Loucy (cell line): ENCODE measurements at regions not wholly inside any gene's neighbourhood (a gene's known extent, or its start where the extent isn't known, plus 50 kb on each side); places are given as distances from the start of the nearest gene placed in this dataset.

Source experiments
- H2AFZ ChIP-seq: fragments of 200-600 bp; sonication (generic); 2 replicates; pipeline ENCODE4 v1.6.0; 2016; ENCODE audit warnings: antibody characterized with exemption, mild to moderate bottlenecking, low read length, moderate library complexity
- H3F3A ChIP-seq: fragments of 200-600 bp; 2 replicates; pipeline ENCODE4 v1.6.0; 2016; ENCODE audit warnings: antibody characterized with exemption, low read depth, mild to moderate bottlenecking
- H3K27me3 ChIP-seq: fragments of 200-600 bp; sonication (generic); 2 replicates; pipeline ENCODE4 v1.6.1; 2014; ENCODE audit warnings: low read length, mild to moderate bottlenecking; ENCODE audit not compliant: insufficient read depth, poor library complexity, severe bottlenecking
- H3K36me3 ChIP-seq: fragments of 200-600 bp; sonication (generic); 2 replicates; pipeline ENCODE4 v1.6.1; 2016; ENCODE audit warnings: low read length; ENCODE audit not compliant: insufficient read depth
- H3K4me1 ChIP-seq: fragments of 200-600 bp; sonication (generic); 2 replicates; pipeline ENCODE4 v1.5.1; 2014; ENCODE audit warnings: low read length, mild to moderate bottlenecking; ENCODE audit not compliant: insufficient read depth, poor library complexity, severe bottlenecking
- H3K4me2 ChIP-seq: fragments of 200-600 bp; sonication (generic); 2 replicates; pipeline ENCODE4 v1.6.0; 2014; ENCODE audit warnings: antibody characterized with exemption, low read length, low read depth, mild to moderate bottlenecking; ENCODE audit not compliant: poor library complexity, severe bottlenecking
- H3K4me3 ChIP-seq: fragments of 200-600 bp; sonication (generic); 2 replicates; pipeline ENCODE4 v1.5.1; 2014; ENCODE audit warnings: low read length, mild to moderate bottlenecking, mixed read lengths; ENCODE audit not compliant: poor library complexity, severe bottlenecking
- H3K79me2 ChIP-seq: fragments of 200-600 bp; sonication (generic); 2 replicates; pipeline ENCODE4 v1.6.1; 2014; ENCODE audit warnings: low read length; ENCODE audit not compliant: insufficient read depth
- H3K9ac ChIP-seq: fragments of 200-600 bp; sonication (generic); 2 replicates; pipeline ENCODE4 v1.6.0; 2014; ENCODE audit warnings: mild to moderate bottlenecking, low read depth, low read length, moderate library complexity; ENCODE audit not compliant: poor library complexity, severe bottlenecking
- H3K9me2 ChIP-seq: fragments of 200-600 bp; sonication (generic); replicated peaks from 2 replicates; pipeline ENCODE4 v1.6.1; 2016; ENCODE audit warnings: low read depth, low read length, mixed read lengths
- H3K9me3 ChIP-seq: fragments of 200-600 bp; sonication (generic); 2 replicates; pipeline ENCODE4 v1.6.1; 2014; ENCODE audit warnings: mild to moderate bottlenecking, antibody characterized with exemption, low read length, low read depth; ENCODE audit not compliant: insufficient read depth
- H4K20me1 ChIP-seq: fragments of 200-600 bp; sonication (generic); 2 replicates; pipeline ENCODE4 v1.6.0; 2014; ENCODE audit warnings: antibody characterized with exemption, low read length, mild to moderate bottlenecking; ENCODE audit not compliant: insufficient read depth, poor library complexity, severe bottlenecking
- CTCF ChIP-seq: fragments of 200-600 bp; sonication (generic); conservative IDR thresholded peaks from 2 replicates; pipeline ENCODE4 v1.5.1; 2014; ENCODE audit warnings: mild to moderate bottlenecking, antibody characterized with exemption, low read length
- EZH2phosphoT487 ChIP-seq: fragments of 200-600 bp; IDR thresholded peaks from 2 replicates; pipeline ENCODE4 v1.6.1; 2018; ENCODE audit warnings: antibody characterized with exemption, mild to moderate bottlenecking, moderate library complexity, borderline replicate concordance

DNA sequence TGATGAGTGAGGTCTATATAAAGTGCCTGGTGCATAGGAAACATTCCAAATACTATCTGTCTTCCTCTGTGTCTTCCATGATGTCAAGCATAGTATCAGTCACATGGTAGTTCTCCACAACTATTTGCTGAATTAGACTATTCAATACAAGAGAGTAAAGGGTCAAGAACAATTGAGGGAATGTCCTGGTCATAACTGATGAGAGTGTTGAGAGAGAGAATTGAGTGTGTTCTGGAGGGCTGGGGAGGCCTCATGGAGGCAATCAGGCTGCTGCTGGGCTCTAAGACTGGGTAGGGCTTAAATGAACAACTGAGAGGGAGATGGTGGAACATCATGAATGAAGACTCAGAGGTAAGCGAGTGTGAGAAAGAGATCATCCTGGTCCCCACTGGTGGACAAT lies 433.7 kb upstream of the ONECUT1 start:
- TF ChIP-seq CTCF: no peak
- no peak for TF ChIP-seq EZH2phosphoT487
- H4K20me1 ChIP-seq: no peaks in the 10 kb centered on the region
- no peaks in the 10 kb centered on the region for H3K36me3 ChIP-seq
- H3K4me1 ChIP-seq: no peaks in the 10 kb centered on the region
- no peak overlapping the region for H3K9ac ChIP-seq
- no peak overlapping the region for H3K4me2 ChIP-seq
- no peak overlapping the region for H2AFZ ChIP-seq
- H3K9me2 ChIP-seq: no peaks in the 10 kb centered on the region
- H3F3A ChIP-seq: no peaks in the 10 kb centered on the region
- H3K27me3 ChIP-seq: no peaks in the 10 kb centered on the region
- no peaks in the 10 kb centered on the region for H3K79me2 ChIP-seq
- H3K4me3 ChIP-seq: no peak overlapping the region
- H3K9me3 ChIP-seq: no peaks in the 10 kb centered on the region

DNA sequence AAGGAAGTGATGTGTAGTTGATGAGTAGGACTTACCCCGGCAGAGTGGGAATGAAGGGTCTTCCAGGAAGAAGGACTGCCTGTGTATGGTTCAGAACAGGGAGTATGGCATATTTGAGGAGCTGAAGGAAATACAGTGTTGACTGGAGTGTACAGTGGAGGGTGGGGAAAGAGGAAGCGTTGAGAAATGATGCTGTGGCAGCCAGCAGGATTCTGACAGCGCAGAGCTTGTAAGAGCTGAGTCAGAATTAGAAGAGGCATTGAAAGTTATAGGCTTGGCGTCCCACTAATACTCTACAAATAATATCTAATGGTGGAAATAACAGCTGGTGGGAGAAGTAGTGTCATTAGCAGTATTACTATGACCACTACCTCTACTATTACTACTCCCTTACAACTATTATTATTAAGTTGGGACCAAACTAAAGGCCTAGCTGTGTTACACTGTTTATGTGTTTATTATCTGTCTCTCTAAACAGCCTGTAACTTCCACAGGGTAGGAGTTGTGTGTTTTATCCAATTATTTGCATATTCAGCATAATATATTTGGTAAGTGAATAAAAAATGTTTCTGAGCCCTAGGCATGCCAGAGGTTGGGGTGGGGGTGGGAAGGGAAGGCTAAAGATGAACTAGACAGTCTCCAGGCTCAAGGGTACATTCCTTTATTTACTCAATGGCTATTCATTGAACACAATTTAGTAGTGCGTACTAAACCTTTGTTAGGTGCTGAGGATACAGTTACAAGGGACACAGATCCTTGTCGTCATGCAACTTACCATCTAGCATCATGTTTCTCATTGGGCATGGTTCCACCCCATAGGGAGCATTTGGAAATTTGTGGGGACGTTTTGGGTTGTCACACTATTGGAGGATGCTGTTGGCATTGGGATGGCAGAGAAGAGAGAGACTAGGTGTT lies 428.8 kb upstream of the ONECUT1 start:
- Histone ChIP-seq H3K4me2 (no peak overlapping the region), H3K4me1 (no peaks in the 10 kb centered on the region)
- no peak for TF ChIP-seq EZH2phosphoT487
- TF ChIP-seq CTCF: no peak

DNA sequence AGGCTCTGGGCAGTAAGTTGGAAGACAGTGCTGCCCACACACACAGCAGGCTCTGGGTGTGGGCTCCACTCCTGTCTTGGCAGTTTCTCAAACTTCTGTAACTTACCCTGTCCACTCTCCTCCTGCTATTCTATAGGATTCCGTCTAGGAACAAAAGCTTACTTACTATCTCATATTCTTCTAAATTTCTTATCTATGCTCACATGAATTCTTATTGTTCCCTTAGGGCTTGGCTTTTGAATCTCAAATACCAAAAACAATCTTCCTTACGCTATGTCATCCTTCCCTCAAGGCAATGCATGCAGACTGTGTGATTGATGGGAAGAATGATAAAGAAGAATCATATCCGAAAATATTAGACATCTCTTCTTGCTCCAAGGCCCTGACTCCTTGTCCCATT lies 425.9 kb upstream of the ONECUT1 start:
- Histone ChIP-seq H3F3A (no peaks in the 10 kb centered on the region), H3K27me3 (no peaks in the 10 kb centered on the region), H3K4me3 (no peak overlapping the region), H3K4me1 (no peaks in the 10 kb centered on the region), H3K9ac (no peak overlapping the region), H2AFZ (no peak overlapping the region), H3K79me2 (no peaks in the 10 kb centered on the region), H4K20me1 (no peaks in the 10 kb centered on the region), H3K9me2 (no peaks in the 10 kb centered on the region), H3K36me3 (no peaks in the 10 kb centered on the region), H3K4me2 (no peak overlapping the region), H3K9me3 (no peaks in the 10 kb centered on the region)
- no peak for TF ChIP-seq CTCF
- TF ChIP-seq EZH2phosphoT487: no peak

More for the DNA sequence above, 428.8 kb upstream of the ONECUT1 start:
- H2AFZ ChIP-seq: no peak overlapping the region
- H4K20me1 ChIP-seq: no peaks in the 10 kb centered on the region
- no peaks in the 10 kb centered on the region for H3K27me3 ChIP-seq
- no peaks in the 10 kb centered on the region for H3K36me3 ChIP-seq
- H3K9me3 ChIP-seq: no peaks in the 10 kb centered on the region
- H3K79me2 ChIP-seq: no peaks in the 10 kb centered on the region
- H3F3A ChIP-seq: no peaks in the 10 kb centered on the region
- no peak overlapping the region for H3K4me3 ChIP-seq
- no peak overlapping the region for H3K9ac ChIP-seq
- H3K9me2 ChIP-seq: no peaks in the 10 kb centered on the region
